ENCODE measurements at regions not wholly inside any gene's neighbourhood (a gene's known extent, or its start where the extent isn't known, plus 50 kb on each side); places are given as distances from the start of the nearest gene placed in this dataset.

DNA sequence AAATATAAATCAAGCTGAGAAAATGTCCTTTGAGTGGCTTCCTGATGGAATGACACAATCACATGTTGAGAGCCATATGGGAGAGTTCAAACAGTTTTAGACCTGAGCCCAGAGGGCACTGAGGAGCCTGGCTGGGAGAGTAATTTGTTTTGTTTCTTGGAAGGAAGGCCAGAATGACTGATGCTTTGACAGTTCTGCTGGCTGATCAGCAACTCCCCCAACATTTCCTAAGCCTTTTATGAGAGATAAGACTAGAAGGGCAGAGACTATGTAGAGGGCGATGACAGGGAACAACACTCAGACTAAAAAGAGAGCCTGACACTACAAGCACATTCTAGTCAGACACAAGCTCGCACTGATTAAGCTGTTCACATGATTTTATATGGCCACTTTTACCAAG lies 169.2 kb downstream of the COX7C start:
- Histone ChIP-seq H3K27ac (peak overlapping the region; percentile 66), H3K4me1 (ENCODE audit: low read depth) (peaks cover 24% of the 10 kb centered on the region), H3K4me3 (no peak overlapping the region), H3K9me3 (ENCODE audit: low read depth) (no peaks in the 10 kb centered on the region), H3K36me3 (no peaks in the 10 kb centered on the region), H3K27me3 (no peaks in the 10 kb centered on the region)
- TF ChIP-seq, protein P1, sequence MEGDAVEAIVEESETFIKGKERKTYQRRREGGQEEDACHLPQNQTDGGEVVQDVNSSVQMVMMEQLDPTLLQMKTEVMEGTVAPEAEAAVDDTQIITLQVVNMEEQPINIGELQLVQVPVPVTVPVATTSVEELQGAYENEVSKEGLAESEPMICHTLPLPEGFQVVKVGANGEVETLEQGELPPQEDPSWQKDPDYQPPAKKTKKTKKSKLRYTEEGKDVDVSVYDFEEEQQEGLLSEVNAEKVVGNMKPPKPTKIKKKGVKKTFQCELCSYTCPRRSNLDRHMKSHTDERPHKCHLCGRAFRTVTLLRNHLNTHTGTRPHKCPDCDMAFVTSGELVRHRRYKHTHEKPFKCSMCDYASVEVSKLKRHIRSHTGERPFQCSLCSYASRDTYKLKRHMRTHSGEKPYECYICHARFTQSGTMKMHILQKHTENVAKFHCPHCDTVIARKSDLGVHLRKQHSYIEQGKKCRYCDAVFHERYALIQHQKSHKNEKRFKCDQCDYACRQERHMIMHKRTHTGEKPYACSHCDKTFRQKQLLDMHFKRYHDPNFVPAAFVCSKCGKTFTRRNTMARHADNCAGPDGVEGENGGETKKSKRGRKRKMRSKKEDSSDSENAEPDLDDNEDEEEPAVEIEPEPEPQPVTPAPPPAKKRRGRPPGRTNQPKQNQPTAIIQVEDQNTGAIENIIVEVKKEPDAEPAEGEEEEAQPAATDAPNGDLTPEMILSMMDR (IDR thresholded peaks at IDR 0.05; ENCODE audit: low read depth, low read length): no peak
- DNase-seq (ENCODE audit: low read depth in 1 of 2, low spot score in 1 of 2): peak in 1 of 2 donors; percentile 84

DNA sequence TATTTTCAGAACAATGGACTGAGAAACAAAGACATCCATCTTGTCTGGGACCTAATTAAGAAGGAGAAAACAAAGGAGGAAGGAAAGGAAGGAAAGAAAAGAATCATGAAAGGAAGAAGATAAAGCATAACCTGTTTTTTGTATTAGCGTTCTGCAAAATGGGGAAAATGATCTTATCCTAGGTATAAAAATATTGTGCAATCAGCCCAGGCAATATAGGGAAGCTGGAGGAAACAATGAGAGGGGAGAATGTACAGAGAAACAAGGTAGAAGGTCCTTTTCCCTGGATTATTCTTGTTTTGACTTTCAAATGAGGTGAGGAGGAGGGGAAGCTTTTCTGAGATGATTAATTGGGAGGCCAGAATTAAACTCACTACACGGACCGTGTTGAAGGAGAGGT lies 177.9 kb downstream of the COX7C start:
- Histone ChIP-seq H3K9me3 (ENCODE audit: low read depth) (no peaks in the 10 kb centered on the region), H3K36me3 (no peaks in the 10 kb centered on the region), H3K27ac (no peak overlapping the region), H3K4me1 (ENCODE audit: low read depth) (no peaks in the 10 kb centered on the region), H3K27me3 (no peaks in the 10 kb centered on the region), H3K4me3 (no peak overlapping the region)
- TF ChIP-seq, protein P1 (IDR thresholded peaks at IDR 0.05; ENCODE audit: low read depth, low read length): no peak
- DNase-seq (ENCODE audit: low read depth in 1 of 2, low spot score in 1 of 2): no peak

DNA sequence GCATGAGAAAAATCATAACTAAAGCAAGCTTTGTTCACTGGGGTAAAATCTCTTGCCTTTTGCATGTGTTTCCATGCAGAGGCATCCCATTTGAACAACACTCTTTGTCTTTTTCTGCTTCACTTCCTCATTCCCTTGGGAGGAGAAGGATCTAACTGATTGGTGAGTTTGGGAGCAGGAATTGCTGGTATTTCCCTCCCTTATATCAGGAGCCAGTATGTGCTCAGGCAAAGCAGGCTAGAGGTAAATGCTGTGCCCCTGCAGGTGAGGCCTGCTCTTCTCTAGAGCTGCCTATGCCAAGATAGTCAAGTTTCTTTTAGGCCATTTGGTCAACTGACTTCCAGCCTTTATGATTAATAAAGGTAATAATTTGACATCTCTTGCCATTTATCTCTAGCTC lies 179.9 kb downstream of the COX7C start:
- H3K36me3 ChIP-seq: no peaks in the 10 kb centered on the region
- H3K27ac ChIP-seq: no peak overlapping the region
- TF ChIP-seq, protein P1 (IDR thresholded peaks at IDR 0.05; ENCODE audit: low read depth, low read length): no peak
- no peaks in the 10 kb centered on the region for H3K27me3 ChIP-seq
- H3K9me3 ChIP-seq (ENCODE audit: low read depth): no peaks in the 10 kb centered on the region
- H3K4me1 ChIP-seq (ENCODE audit: low read depth): no peaks in the 10 kb centered on the region
- DNase-seq (ENCODE audit: low read depth in 1 of 2, low spot score in 1 of 2): peak in 1 of 2 donors; percentile 0
- H3K4me3 ChIP-seq: no peak overlapping the region

- DNase-seq (ENCODE audit: low read depth in 1 of 2, low spot score in 1 of 2): no peak
- no peaks in the 10 kb centered on the region for H3K36me3 ChIP-seq
- H3K27me3 ChIP-seq: no peaks in the 10 kb centered on the region
- H3K27ac ChIP-seq: no peak overlapping the region
- TF ChIP-seq, protein P1 (IDR thresholded peaks at IDR 0.05; ENCODE audit: low read depth, low read length): no peak
- H3K9me3 ChIP-seq (ENCODE audit: low read depth): no peaks in the 10 kb centered on the region
- H3K4me3 ChIP-seq: no peak overlapping the region
- no peaks in the 10 kb centered on the region for H3K4me1 ChIP-seq (ENCODE audit: low read depth)
These were observed 188.5 kb downstream of the COX7C start for GRCh38 chr5:86806206-86806605.

DNA sequence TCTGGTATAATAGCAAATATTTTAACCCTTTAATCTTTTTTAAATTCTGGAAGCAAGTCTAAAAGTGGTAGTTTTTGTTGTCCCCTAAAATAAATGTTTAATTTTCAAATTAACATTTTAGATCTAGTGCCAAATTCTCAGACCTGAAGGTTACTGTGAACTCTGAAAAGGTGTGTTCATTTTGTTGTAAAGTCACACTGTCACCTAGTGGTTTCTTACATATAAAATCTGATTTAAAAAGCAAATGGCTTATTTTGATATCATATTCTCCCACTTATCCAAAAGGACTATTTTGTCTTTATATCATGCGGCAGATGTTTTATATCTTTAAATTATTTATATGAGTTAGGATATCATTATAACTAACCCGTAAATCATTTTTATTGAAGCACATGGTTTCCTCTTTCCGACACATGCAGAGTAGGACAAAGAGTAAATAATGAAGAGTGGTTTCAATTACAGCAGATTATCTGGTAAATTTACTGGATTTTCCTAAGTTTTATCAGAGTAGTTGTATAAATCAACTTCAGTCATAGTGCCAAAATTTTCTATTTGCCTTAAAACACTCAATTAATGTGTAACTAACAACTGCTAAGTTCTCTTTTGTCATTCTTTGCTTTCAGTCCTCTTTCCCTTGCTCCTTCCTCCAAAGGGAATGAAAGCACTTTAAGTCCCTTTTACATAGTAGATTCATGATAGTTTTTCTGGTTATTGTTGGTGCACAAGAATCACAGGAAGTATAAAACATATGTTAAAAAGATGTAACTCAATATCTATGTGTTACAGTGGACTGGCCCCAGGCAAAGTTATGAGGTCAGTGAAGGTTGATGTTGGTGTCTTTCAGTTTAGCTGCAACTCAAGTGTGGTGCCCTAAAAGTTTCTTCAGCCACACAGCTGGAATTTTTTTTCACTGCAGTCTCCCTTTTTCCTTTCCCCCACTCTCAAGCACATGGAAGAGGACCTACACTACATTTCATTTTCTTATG lies 189.6 kb downstream of the COX7C start:
- no peak overlapping the region for H3K4me3 ChIP-seq
- H3K27me3 ChIP-seq: no peaks in the 10 kb centered on the region
- no peaks in the 10 kb centered on the region for H3K36me3 ChIP-seq
- H3K9me3 ChIP-seq (ENCODE audit: low read depth): no peaks in the 10 kb centered on the region
- DNase-seq (ENCODE audit: low read depth in 1 of 2, low spot score in 1 of 2): no peak
- no peak overlapping the region for H3K27ac ChIP-seq
- TF ChIP-seq, protein P1 (IDR thresholded peaks at IDR 0.05; ENCODE audit: low read depth, low read length): no peak
- peaks cover under 1% of the 10 kb centered on the region for H3K4me1 ChIP-seq (ENCODE audit: low read depth)

Data from cardiac muscle cell (in vitro differentiated cells and primary cell).